Endothelial cell of umbilical vein (primary cell): ENCODE measurements at regions not wholly inside any gene's neighbourhood (a gene's known extent, or its start where the extent isn't known, plus 50 kb on each side); places are given as distances from the start of the nearest gene placed in this dataset.

Experiments used
- BruUV-seq: library from RNA; stranded (reverse); fragments of 400-500 nt; replicated peaks from 2 replicates; lab custom pipeline; 2021; lab: Mats Ljungman, UMichigan
- CTCF ChIA-PET: fragments of 300-600, 350-600 bp; sonication (Branson Sonifier 250); formaldehyde crosslinking; loops from one replicate; lab custom pipeline; 2021; ENCODE audit warnings: antibody characterized with exemption, inconsistent platforms; lab: Charles Lee
- POLR2A ChIA-PET: fragments of 300-600, 350-600 bp; sonication (Branson Sonifier 250); formaldehyde crosslinking; loops from one replicate; lab custom pipeline; 2021; ENCODE audit warnings: antibody characterized with exemption, inconsistent platforms; lab: Charles Lee
- DNase-seq: peaks from one replicate; pipeline ENCODE4 v3.0.0-alpha.2; 2011; ENCODE audit warnings: low read depth, low spot score
- FAIRE-seq: peaks from 2 replicates; lab custom pipeline; 2011; peaks lifted over from hg19 to GRCh38; lab: Jason Lieb, UNC
- H2AFZ ChIP-seq: 2 replicates; pipeline ENCODE4 v1.6.0; 2012; ENCODE audit warnings: low read depth, low read length, control low read depth, inconsistent platforms
- H3K27ac ChIP-seq: 2 replicates; pipeline ENCODE4 v1.5.1; 2011; ENCODE audit warnings: low read depth, mild to moderate bottlenecking, control low read depth, low read length, moderate library complexity; ENCODE audit not compliant: insufficient read depth
- H3K27me3 ChIP-seq, 2 experiments: 2 replicates each; pipeline versions ENCODE4 v1.6.0 to v1.6.1; 2011; ENCODE audit warnings: low read length in 2 of 2, mixed read lengths in 1 of 2; ENCODE audit not compliant: control insufficient read depth in 2 of 2, insufficient read depth in 2 of 2
- H3K36me3 ChIP-seq, 2 experiments: 2 replicates in 1 of 2; 3 replicates in 1 of 2; pipeline ENCODE4 v1.5.1; 2011; ENCODE audit warnings: low read length in 2 of 2, mild to moderate bottlenecking in 1 of 2, moderate library complexity in 1 of 2; ENCODE audit not compliant: control insufficient read depth in 2 of 2, insufficient read depth in 2 of 2; ENCODE audit errors: extremely low read depth in 1 of 2
- H3K4me1 ChIP-seq: 3 replicates; pipeline ENCODE4 v1.5.1; 2011; ENCODE audit warnings: mild to moderate bottlenecking, low read length; ENCODE audit not compliant: control insufficient read depth, insufficient read depth; ENCODE audit errors: extremely low read depth
- H3K4me2 ChIP-seq: 2 replicates; pipeline ENCODE4 v1.6.1; 2011; ENCODE audit warnings: low read length, control low read depth, mixed read lengths; ENCODE audit not compliant: insufficient read depth
- H3K4me3 ChIP-seq, 3 experiments: fragments of 200-600 bp in 1 of 3; sonication (generic), shearing (Covaris generic) in 1 of 3; replicated peaks in 1 of 3; 2 replicates each; pipeline ENCODE4 v1.5.1; 2011 to 2016; ENCODE audit warnings: control low read depth in 3 of 3, low read length in 3 of 3, mild to moderate bottlenecking in 2 of 3, inconsistent platforms in 1 of 3, low read depth in 1 of 3, moderate library complexity in 1 of 3; ENCODE audit not compliant: insufficient read depth in 1 of 3
- H3K79me2 ChIP-seq: 2 replicates; pipeline ENCODE4 v1.6.0; 2012; ENCODE audit warnings: low read length, inconsistent platforms; ENCODE audit not compliant: control insufficient read depth, insufficient read depth
- H3K9ac ChIP-seq: replicated peaks from 2 replicates; pipeline ENCODE3; 2011; ENCODE audit warnings: low read length, control low read depth; ENCODE audit not compliant: insufficient read depth; ENCODE audit errors: extremely low read depth
- H3K9me1 ChIP-seq: replicated peaks from 3 replicates; pipeline ENCODE4 v1.6.0; 2011; ENCODE audit warnings: mild to moderate bottlenecking, low read length; ENCODE audit not compliant: control insufficient read depth, insufficient read depth; ENCODE audit errors: extremely low read depth
- H3K9me3 ChIP-seq: replicated peaks from 2 replicates; pipeline ENCODE4 v1.5.1; 2012; ENCODE audit warnings: low read length, inconsistent platforms; ENCODE audit not compliant: control insufficient read depth, insufficient read depth
- H4K20me1 ChIP-seq: replicated peaks from 2 replicates; pipeline ENCODE3; 2011; ENCODE audit warnings: mild to moderate bottlenecking, low read length; ENCODE audit not compliant: control insufficient read depth, insufficient read depth; ENCODE audit errors: extremely low read depth
- CTCF ChIP-seq, 2 donors: IDR thresholded peaks; 1 replicate in 1 of 2; 2 replicates in 1 of 2; pipeline ENCODE4 v1.5.1; 2011; ENCODE audit warnings: low read length in 2 of 2, mild to moderate bottlenecking in 2 of 2, moderate library complexity in 2 of 2, control low read depth in 1 of 2, inconsistent platforms in 1 of 2, low read depth in 1 of 2; ENCODE audit not compliant: insufficient read depth in 1 of 2; ENCODE audit errors: extremely low read depth in 1 of 2
- EZH2 ChIP-seq: IDR thresholded peaks from 2 replicates; pipeline ENCODE4 v1.6.1; 2012; ENCODE audit warnings: borderline replicate concordance, low read depth, mild to moderate bottlenecking, moderate library complexity, low read length, inconsistent platforms; ENCODE audit not compliant: severe bottlenecking
- FOS ChIP-seq: IDR thresholded peaks from 2 replicates; pipeline ENCODE4 v1.6.1; 2011; ENCODE audit warnings: mild to moderate bottlenecking, low read length, moderate library complexity, borderline replicate concordance; ENCODE audit not compliant: insufficient read depth
- GATA2 ChIP-seq: IDR thresholded peaks from 2 replicates; pipeline ENCODE4 v1.7.0; 2011; ENCODE audit warnings: low read depth, mild to moderate bottlenecking, moderate library complexity, mixed read lengths, low read length; ENCODE audit not compliant: insufficient read length, insufficient read depth
- JUN ChIP-seq: IDR thresholded peaks from 2 replicates; pipeline ENCODE4 v1.6.1; 2011; ENCODE audit warnings: borderline replicate concordance, low read depth; ENCODE audit not compliant: insufficient read length, insufficient read depth
- MAX ChIP-seq: IDR thresholded peaks from 2 replicates; pipeline ENCODE4 v1.6.1; 2011; ENCODE audit not compliant: insufficient read depth, insufficient read length
- MYC ChIP-seq: IDR thresholded peaks from one replicate; pipeline ENCODE4 v1.6.1; 2011; ENCODE audit warnings: mild to moderate bottlenecking, low read depth, low read length
- POLR2A ChIP-seq: IDR thresholded peaks from 2 replicates; pipeline ENCODE4 v1.6.1; 2012; ENCODE audit warnings: low read depth, mild to moderate bottlenecking, control low read depth, low read length
- POLR2AphosphoS5 ChIP-seq: IDR thresholded peaks from 2 replicates; pipeline ENCODE4 v1.6.1; 2012; ENCODE audit warnings: low read depth, mild to moderate bottlenecking, control low read depth, low read length, moderate library complexity; ENCODE audit not compliant: insufficient read depth
- dilution Hi-C: fragments of 300-500 bp; cut with MboI; formaldehyde crosslinking; loops from one replicate; pipeline ENCODE4 v1.15.0; 2019; ENCODE audit warnings: low sequenced_read_pairs; ENCODE audit not compliant: extremely low pct_ligation_motif_present
- intact Hi-C: fragments of 100-400 bp; cut with micrococcal nuclease; formaldehyde crosslinking; loops from one replicate; pipeline ENCODE4 v1.10.0; 2022

GRCh38 chr13:60645676-60646075 lies 248.7 kb downstream of the TDRD3 start:
- BruUV-seq, result no TSS peak
- dilution Hi-C loops, result no loop called here

More at GRCh38 chr13:60645676-60646075, 248.7 kb downstream of the TDRD3 start:
- Histone ChIP-seq H3K9me1 (no peaks in the 10 kb centered on the region), H4K20me1 (no peaks in the 10 kb centered on the region), H2AFZ (no peak overlapping the region), H3K9me3 (no peaks in the 10 kb centered on the region), H3K27me3 (peaks cover under 1 to 4% of the 10 kb centered on the region in 2 experiments), H3K9ac (no peak overlapping the region), H3K4me1 (no peaks in the 10 kb centered on the region), H3K4me3 (no peak overlapping the region), H3K4me2 (no peak overlapping the region), H3K36me3 (no peaks in the 10 kb centered on the region), H3K79me2 (no peaks in the 10 kb centered on the region), H3K27ac (no peak overlapping the region)
- CTCF ChIA-PET, result no interaction called here
- POLR2A ChIA-PET, result no interaction called here
- FAIRE-seq, result no peak
- intact Hi-C loops, result no loop called here
- TF ChIP-seq POLR2AphosphoS5 (no peak), POLR2A (no peak), MYC (no peak), EZH2 (no peak), CTCF (IDR thresholded peaks at IDR 0.05; ENCODE audit: extremely low read depth in 1 of 2, insufficient read depth in 1 of 2, low read depth in 1 of 2, low read length in 2 of 2) (no peak), MAX (no peak), JUN (no peak), FOS (no peak), GATA2 (no peak)
- DNase-seq, result no peak
